ENCODE measurements at regions not wholly inside any gene's neighbourhood (a gene's known extent, or its start where the extent isn't known, plus 50 kb on each side); places are given as distances from the start of the nearest gene placed in this dataset.

DNA sequence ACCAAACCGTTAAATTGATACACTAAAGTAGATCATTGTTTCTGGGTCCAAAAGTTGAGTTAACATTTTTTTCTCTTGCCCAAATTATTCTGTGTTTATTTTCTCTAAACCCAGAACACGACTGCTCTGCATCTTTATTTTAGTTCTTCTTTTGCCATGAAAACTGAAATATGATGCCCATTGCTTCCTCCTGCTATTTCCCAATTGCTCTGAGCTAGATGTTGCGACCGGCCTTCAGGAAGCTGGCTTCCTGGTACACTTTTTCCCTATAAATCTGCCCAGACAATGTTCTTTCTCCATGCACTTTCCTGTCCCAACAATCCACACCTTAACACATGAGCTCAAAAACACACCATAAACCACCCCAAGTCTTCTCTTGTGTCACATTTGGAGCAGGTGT, 501.4 kb downstream of the FBXO15 start:
- Histone ChIP-seq H3K9me3 (no peaks in the 10 kb centered on the region; the same call in 1 of the 2 replicates), H3K27me3 (no peaks in the 10 kb centered on the region), H3K36me3 (no peaks in the 10 kb centered on the region), H3K4me3 (no peak overlapping the region)
- no peak for DNase-seq

DNA sequence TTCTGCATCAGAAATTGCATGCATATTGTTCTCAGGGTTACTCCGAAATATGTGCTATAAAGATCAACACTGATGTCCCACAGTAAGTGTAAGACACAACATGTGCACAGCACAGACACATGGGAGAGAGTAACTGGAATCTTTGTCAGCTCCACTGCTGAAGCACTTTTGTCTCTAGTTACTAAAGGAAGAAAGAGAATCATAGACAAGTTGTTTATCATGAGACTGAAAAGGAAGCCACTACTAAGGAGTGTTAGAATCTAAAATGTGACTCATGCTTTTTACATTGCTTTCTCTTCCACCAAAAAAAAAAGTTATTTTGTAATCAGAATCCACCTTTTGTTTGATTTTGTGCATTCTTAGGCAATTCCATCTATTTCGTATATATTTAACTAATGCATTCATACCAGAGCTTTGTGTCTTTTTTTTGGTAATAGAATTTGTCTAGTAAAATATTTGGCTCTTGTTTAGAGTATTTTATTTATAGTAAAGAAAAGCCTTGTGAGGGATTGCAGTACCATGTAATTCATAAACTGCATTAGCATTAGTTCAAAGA, 502.4 kb downstream of the FBXO15 start:
- no peaks in the 10 kb centered on the region for H3K36me3 ChIP-seq
- no peaks in the 10 kb centered on the region; the same call in 1 of the 2 replicates for H3K9me3 ChIP-seq
- DNase-seq: no peak
- H3K4me3 ChIP-seq: no peak overlapping the region
- H3K27me3 ChIP-seq: no peaks in the 10 kb centered on the region

DNA sequence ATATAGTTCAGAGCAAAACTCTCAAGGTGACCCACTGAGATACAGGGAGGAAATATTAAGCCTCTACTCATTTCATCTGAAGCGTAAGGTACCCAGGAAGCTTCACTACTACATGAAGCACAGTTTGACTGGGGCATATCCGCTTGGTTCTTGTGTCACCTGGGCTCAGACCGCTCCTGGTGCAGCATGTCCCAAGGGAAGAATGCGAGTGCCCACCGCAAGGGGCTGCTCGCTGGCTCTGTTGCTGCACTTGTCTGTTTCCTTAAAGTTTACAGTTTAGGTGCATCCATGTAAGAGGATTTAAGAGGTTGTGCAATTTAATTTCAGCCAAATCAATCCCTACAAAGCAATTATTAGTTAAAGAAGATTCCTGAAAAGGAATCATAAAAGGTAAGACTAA, 507.8 kb downstream of the FBXO15 start:
- Histone ChIP-seq H3K4me3 (no peak overlapping the region), H3K27me3 (no peaks in the 10 kb centered on the region), H3K9me3 (no peaks in the 10 kb centered on the region; the same call in 1 of the 2 replicates), H3K36me3 (no peaks in the 10 kb centered on the region)
- no peak for DNase-seq

DNA sequence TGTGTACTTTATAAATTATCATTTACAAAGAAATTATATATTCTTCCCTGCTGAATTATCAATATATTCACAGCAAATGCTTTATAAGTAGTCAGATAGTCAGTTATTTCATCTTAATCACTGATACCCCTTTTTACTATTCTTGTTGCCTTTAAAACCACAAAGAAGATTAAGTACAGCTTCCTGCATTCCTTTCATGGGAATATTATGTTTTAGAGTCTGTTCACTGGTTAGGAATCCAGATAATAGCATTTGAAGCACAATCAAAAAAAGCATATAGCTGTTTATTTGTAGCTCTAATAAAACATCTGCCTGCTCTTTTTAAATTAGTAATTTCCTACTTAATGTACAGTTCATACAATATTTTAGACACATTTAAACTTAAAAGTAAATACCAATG, 508.9 kb downstream of the FBXO15 start:
- Histone ChIP-seq H3K27me3 (no peaks in the 10 kb centered on the region), H3K36me3 (no peaks in the 10 kb centered on the region), H3K9me3 (no peaks in the 10 kb centered on the region; the same call in 1 of the 2 replicates), H3K4me3 (no peak overlapping the region)
- DNase-seq: no peak

DNA sequence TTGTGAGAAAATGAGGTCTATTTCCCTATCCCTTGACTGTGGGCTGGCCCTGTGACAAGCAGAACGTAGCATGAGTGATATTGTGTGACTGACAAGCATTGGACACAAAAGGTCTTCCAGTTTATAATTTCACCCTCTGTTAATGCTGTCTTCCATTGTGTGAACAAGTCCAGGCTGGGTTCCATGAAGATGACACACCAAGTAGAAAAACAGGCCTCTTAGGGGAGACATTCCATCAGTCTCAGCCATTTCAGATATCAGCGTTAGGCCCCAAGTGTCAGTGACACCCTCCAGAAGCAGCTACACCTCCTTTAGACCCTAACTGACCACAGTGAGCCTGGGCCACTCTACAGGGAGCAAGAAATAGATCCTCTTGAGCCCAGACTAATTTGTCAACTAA, 511.3 kb downstream of the FBXO15 start:
- Histone ChIP-seq H3K27me3 (no peaks in the 10 kb centered on the region), H3K9me3 (no peaks in the 10 kb centered on the region)
- DNase-seq: no peak

DNA sequence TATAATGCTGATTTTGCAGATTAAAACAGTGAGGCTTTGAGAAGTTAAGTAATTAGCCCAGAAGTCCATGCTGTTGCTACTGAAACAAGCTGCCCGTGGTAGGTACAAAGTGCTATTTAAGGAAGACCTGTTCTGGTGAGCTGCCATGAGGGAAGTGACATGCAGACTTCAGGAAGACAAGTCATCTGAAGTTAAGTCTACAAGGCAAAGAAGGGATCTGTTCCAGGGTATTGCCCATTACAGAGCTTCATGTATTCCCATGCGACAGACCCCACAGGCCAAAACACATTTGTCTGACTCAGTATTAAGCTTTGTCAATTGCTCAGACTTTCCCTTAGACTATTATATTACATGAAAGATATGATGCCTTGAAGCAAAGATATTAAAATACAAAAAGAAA, 520.8 kb downstream of the FBXO15 start:
- no peak overlapping the region for H3K4me3 ChIP-seq
- H3K36me3 ChIP-seq: no peaks in the 10 kb centered on the region
- no peaks in the 10 kb centered on the region for H3K27me3 ChIP-seq
- no peak for DNase-seq
- H3K9me3 ChIP-seq: no peaks in the 10 kb centered on the region

More for the DNA sequence above, 511.3 kb downstream of the FBXO15 start:
- no peak overlapping the region for H3K4me3 ChIP-seq
- H3K36me3 ChIP-seq: no peaks in the 10 kb centered on the region

DNA sequence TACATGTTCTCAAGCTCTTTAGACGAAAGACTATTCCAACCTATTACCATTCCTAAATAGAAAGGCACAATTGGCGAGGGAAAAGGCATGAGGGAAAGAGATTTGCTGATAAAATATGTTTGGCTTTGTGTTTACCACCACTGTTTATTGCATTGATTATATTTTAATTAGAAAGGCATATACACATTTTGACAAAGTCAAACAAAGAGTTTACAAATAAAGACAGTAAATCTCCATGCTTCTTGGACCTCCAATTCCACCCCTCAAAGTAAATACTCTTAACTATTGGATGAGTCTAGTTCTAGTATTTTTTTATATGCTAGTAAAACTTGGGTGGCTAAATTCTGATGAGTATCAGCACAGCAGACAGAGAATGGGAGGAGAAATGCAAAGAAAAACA, 521.4 kb downstream of the FBXO15 start:
- Histone ChIP-seq H3K9me3 (no peaks in the 10 kb centered on the region), H3K36me3 (no peaks in the 10 kb centered on the region), H3K27me3 (no peaks in the 10 kb centered on the region), H3K4me3 (no peak overlapping the region)
- no peak for DNase-seq

DNA sequence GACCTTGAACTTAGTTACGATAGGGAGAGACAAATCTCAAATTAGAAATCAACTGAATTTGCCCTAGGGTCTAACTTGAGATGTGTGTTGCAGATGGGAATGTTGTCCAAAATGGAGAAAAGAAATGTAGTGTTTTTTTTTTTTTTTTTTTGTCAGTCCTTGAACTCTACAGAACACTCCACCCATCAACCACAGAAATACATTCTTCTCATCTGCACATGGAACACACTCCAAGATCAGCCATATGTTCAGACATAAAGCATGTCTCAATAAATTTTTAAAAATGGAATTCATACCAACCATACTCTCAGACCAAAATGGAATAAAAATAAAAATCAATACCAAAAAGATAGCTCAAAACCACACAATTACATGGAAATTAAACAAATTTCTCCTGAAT, 526.5 kb downstream of the FBXO15 start:
- Histone ChIP-seq H3K36me3 (no peaks in the 10 kb centered on the region), H3K27me3 (no peaks in the 10 kb centered on the region), H3K4me3 (no peak overlapping the region), H3K9me3 (no peaks in the 10 kb centered on the region)
- DNase-seq: no peak

DNA sequence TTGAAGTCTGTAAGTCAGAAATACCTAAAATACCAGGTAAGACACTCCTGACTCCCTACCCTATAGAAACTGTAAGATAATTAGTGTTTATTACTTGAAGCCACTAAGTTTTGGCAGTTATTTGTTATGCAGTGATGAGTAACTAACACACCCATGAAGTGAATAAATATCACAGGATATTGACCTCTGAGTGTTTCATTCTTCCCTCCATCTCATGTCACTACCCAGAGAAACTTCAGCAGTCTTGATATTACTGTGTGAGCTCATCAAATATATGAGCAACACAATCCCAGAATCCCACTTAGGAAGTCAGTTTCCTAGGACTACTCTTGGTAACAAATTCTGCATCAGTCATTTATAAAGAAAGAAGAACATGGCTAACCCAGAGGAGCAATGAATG, 529.7 kb downstream of the FBXO15 start:
- no peaks in the 10 kb centered on the region for H3K9me3 ChIP-seq
- H3K4me3 ChIP-seq: no peak overlapping the region
- H3K36me3 ChIP-seq: no peaks in the 10 kb centered on the region
- DNase-seq: no peak
- H3K27me3 ChIP-seq: no peaks in the 10 kb centered on the region

DNA sequence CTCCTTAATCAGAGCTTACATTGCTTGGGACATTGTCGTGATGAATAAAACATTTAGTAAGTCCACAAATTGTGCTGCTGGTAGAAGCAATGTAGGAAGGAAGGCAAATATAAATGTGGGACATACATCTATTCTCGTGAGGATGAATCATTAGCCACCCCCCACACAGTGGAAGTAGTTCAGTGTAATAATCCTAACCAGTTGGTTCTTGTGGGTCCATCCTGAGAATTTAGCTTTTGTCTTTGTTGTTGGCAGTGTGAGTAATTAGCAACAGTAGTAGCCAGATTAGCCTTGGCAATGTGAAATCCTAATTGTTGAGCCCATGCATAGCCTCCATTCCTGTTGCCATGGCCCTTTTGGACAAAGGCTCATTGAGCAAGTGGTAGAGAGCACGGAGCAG, 532.1 kb downstream of the FBXO15 start:
- no peak overlapping the region for H3K4me3 ChIP-seq
- DNase-seq: no peak
- H3K36me3 ChIP-seq: no peaks in the 10 kb centered on the region
- no peaks in the 10 kb centered on the region for H3K9me3 ChIP-seq
- no peaks in the 10 kb centered on the region for H3K27me3 ChIP-seq

DNA sequence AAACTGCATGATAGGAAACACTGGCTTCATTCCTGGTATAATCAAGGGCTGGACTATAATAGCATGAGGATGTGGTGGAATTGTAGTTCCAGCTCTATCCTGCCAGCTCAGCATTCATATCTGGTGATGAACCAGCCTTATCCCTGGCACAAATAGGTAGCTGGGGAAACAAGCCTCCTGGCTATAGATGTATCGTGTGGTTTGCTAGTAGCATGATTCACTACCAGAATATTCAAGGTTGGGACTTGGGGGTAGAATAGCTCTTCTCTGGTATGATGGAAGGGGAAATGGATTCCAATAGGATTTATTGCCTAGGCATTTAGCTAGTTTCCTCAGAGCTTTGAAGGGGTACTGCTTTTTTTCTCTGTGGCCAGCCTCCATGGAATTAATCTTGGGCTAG, 532.8 kb downstream of the FBXO15 start:
- Histone ChIP-seq H3K36me3 (no peaks in the 10 kb centered on the region), H3K9me3 (no peaks in the 10 kb centered on the region), H3K4me3 (no peak overlapping the region), H3K27me3 (no peaks in the 10 kb centered on the region)
- DNase-seq: peak; percentile 71

DNA sequence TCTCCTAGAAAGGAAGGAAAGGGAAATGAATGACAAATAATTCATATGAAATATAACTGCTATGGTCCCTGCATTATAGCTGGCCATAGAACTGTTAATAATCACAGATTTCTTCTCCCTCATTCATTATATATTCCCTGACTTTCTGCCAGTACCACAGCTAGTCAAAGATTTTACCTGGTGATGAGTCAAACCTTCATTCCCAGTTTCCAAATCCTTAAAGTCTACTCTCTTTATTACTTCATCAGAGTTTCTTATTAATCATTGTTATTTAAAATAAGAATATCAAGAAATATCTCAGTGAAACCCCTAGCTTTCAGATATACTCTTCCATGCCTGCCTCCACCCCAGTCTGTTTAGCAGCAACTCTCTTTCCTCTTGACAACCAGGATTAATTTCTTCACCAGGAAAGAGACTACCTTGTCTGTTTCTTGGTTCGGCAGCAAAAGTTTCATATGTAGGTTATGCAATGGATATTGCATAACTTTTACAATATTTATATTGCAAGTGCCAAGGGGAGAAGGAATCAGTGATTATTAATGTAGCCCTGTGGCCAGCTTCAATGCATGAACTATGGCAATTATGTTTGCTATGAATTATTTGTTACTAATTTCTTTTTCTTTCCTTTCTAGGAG, 533.8 kb downstream of the FBXO15 start:
- no peak for DNase-seq
- no peaks in the 10 kb centered on the region for H3K27me3 ChIP-seq
- H3K36me3 ChIP-seq: no peaks in the 10 kb centered on the region
- H3K9me3 ChIP-seq: no peaks in the 10 kb centered on the region
- H3K4me3 ChIP-seq: no peak overlapping the region

DNA sequence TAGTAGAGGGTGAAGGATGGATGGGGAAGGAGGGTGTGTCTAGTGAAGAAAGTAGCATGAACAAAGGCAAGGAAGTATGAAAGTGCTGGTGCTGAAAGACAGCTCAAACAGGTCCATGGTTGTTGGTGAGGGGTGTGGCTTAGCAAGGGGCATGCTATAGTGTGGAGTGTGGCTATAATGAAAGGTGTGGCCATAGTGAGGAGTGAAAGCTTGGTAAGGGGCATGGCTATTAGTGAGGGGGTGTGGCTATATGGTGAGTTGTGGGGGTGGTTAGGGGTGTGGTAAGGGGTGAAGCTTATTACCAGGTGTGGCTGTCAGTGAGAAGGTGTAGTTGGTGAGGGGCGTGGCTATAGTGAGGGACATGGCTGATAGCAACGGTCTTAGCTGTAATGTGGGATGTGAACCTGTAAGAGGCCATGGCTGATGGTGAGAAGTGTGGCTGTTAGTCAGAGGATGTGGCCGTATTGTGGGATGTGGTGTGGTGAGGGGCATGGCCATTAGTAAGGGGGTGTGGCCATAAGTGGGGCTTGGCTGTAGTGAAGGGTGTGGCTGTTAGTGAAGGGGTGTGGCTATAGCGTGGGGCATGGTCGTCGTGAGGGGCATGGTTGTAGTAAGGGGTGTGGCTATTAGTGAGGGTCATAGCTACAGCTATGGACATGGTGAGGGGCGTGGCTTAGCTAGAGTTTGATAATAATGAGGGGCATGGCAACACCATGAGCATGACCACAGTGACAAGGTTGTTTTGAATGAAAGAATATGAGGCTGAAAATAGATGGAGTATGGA, 549.6 kb downstream of the FBXO15 start:
- DNase-seq: no peak
- no peaks in the 10 kb centered on the region for H3K9me3 ChIP-seq
- no peak overlapping the region for H3K4me3 ChIP-seq
- H3K27me3 ChIP-seq: no peaks in the 10 kb centered on the region
- H3K36me3 ChIP-seq: no peaks in the 10 kb centered on the region

DNA sequence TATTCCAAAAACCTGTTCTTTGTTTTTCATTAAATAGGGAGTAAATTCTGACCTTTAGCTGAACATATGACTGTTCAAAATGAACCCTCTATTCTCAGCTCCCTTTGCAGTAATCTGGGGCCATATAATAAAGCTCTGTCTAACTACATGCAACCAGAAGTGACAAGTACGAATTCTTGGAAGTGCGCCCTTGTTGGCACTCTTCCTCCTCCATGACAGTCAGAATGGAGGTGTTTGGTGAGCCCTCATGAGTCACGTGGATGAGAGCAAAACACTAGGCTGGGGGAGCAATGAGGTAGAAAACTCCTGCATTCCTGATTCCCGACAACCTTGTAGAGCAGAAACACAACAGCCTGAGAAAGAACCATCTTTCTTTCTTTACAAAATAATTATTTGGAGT, 552.9 kb downstream of the FBXO15 start:
- no peaks in the 10 kb centered on the region for H3K9me3 ChIP-seq
- no peaks in the 10 kb centered on the region for H3K27me3 ChIP-seq
- H3K4me3 ChIP-seq: no peak overlapping the region
- H3K36me3 ChIP-seq: no peaks in the 10 kb centered on the region
- DNase-seq: peak; percentile 43

DNA sequence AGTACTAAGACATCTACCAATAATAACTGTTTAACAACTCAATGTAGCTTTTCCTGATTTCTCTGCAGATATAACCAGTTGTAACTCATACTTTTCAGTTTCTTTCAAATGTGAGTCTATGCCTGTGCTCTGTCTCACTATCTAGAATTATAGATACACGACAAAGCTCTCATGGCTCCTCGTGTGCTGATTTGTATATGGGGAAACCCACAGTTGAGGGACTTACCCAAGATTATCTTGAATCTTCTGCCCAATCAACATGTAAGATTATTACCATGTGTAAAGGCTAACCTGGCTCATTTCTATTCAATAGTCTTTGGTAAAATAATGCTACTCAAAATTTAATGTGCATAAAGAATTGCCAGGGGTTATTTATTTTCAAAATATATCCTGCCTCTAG, 554.4 kb downstream of the FBXO15 start:
- H3K27me3 ChIP-seq: no peaks in the 10 kb centered on the region
- no peaks in the 10 kb centered on the region for H3K36me3 ChIP-seq
- no peak overlapping the region for H3K4me3 ChIP-seq
- H3K9me3 ChIP-seq: no peaks in the 10 kb centered on the region
- DNase-seq: no peak

DNA sequence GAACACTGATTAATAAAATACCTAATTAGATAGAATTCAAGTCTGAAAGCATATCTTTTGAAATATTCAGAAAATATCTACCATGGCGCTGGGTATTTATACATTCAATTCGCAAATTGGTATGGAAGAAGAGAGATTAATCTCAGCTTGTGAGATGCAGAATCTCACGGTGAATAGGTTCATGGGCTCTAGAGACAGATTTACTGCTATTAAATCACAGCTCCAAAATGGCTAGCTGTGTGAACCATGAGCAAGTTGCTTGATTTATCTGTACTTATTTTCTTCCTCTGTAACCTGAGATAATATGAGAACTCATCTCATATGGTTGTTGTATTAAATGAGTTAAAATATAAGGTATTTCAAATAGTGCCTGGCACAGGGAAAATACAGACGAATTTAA, 556.7 kb downstream of the FBXO15 start:
- DNase-seq: no peak
- no peaks in the 10 kb centered on the region for H3K9me3 ChIP-seq
- no peak overlapping the region for H3K4me3 ChIP-seq
- H3K27me3 ChIP-seq: no peaks in the 10 kb centered on the region
- no peaks in the 10 kb centered on the region for H3K36me3 ChIP-seq

DNA sequence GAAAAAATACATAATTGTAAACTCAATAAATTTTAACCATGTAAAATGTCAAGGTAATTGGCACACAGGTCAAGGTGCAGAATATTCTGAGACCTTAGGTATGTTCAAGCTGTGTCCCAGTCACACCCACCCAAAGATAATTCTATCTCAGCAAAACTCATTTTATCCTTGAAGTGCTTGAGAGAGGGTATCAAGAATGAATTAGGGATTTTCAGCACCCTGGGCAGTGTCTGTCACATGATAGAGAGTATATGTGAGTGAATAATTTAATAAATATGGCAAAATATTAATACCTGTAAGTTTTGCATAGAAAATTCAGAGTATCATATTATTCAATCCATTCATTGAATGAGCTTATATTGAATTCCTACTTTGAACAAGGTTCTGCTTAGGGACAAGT, 567.9 kb downstream of the FBXO15 start:
- DNase-seq: no peak
- no peaks in the 10 kb centered on the region for H3K27me3 ChIP-seq
- no peaks in the 10 kb centered on the region for H3K9me3 ChIP-seq

DNA sequence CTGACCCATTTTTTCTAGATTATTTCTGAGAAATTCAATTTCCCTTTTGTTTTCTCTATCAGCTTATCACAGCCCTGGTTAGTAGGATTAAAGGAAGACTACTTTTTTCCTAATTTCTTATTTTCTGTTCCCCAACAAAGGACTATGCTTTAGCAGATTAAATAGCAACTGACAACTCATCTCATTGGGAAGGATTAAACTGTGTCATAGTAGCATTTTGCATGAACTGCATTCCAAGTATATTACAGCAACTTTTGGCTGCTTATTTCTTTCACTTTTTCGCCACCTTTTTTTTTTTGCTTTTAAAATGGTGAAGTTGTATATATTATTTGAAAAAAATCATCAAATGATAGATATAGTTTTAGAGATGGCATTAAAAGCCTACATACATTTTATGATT, 570.3 kb downstream of the FBXO15 start:
- DNase-seq: no peak
- no peaks in the 10 kb centered on the region for H3K36me3 ChIP-seq
- no peaks in the 10 kb centered on the region for H3K9me3 ChIP-seq
- H3K27me3 ChIP-seq: no peaks in the 10 kb centered on the region
- H3K4me3 ChIP-seq: no peak overlapping the region

More for the DNA sequence above, 567.9 kb downstream of the FBXO15 start:
- no peak overlapping the region for H3K4me3 ChIP-seq
- H3K36me3 ChIP-seq: no peaks in the 10 kb centered on the region

Measured in MG63 (cell line).